ENCODE measurements at regions not wholly inside any gene's neighbourhood (a gene's known extent, or its start where the extent isn't known, plus 50 kb on each side); places are given as distances from the start of the nearest gene placed in this dataset.

DNA sequence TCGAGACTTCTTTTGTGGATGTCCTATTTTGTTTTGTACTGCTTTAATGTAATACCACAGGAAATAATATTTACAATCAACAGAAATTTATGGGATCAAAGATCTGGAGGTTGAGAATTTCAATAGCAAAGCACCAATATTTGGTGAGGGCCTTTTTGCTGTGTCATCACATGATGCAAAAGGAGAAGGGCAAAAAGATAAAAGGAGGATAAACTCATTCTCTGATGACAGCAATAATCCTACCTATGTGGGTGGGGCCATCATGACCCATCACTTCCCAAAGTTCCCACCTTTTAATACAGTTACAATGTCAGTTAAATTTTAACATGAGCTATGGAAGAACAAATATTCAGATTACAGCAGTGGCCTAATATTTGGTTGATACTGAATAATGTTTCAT is 832.9 kb downstream of the OTOL1 start:
- DNase-seq (ENCODE audit: low read depth, low spot score), result no peak
- in situ Hi-C loops (cut with HindIII; ENCODE audit: low sequenced_read_pairs), result no loop called here
- no peak overlapping the region for H3K4me3 ChIP-seq (ENCODE audit: low read depth, low read length)
- TF ChIP-seq, protein P1, sequence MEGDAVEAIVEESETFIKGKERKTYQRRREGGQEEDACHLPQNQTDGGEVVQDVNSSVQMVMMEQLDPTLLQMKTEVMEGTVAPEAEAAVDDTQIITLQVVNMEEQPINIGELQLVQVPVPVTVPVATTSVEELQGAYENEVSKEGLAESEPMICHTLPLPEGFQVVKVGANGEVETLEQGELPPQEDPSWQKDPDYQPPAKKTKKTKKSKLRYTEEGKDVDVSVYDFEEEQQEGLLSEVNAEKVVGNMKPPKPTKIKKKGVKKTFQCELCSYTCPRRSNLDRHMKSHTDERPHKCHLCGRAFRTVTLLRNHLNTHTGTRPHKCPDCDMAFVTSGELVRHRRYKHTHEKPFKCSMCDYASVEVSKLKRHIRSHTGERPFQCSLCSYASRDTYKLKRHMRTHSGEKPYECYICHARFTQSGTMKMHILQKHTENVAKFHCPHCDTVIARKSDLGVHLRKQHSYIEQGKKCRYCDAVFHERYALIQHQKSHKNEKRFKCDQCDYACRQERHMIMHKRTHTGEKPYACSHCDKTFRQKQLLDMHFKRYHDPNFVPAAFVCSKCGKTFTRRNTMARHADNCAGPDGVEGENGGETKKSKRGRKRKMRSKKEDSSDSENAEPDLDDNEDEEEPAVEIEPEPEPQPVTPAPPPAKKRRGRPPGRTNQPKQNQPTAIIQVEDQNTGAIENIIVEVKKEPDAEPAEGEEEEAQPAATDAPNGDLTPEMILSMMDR (IDR thresholded peaks at IDR 0.05; ENCODE audit: low read depth, low read length), result no peak

DNA sequence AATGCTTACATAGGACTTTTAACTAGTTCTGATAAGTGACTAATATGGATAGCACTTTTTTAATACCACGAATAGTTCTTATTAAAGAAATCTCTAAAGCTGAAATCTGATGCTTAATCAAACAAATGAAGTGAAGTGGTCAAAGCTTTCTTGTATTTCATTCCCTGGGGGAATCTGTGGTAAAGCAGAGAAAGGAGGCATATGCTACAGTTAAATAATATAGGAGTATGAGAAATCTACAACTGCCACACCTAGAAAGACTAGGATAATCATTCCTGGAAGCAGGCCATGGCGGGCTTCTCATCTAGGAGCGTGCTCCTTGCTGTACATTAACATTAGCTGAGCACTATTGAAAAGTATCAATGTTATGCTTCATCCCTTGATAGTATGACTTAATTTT is 835.7 kb downstream of the OTOL1 start:
- peak; percentile 11 for DNase-seq (ENCODE audit: low read depth, low spot score)
- in situ Hi-C loops (cut with HindIII; ENCODE audit: low sequenced_read_pairs), result no loop called here
- TF ChIP-seq, protein P1 (IDR thresholded peaks at IDR 0.05; ENCODE audit: low read depth, low read length), result no peak
- H3K4me3 ChIP-seq (ENCODE audit: low read depth, low read length), result no peak overlapping the region

DNA sequence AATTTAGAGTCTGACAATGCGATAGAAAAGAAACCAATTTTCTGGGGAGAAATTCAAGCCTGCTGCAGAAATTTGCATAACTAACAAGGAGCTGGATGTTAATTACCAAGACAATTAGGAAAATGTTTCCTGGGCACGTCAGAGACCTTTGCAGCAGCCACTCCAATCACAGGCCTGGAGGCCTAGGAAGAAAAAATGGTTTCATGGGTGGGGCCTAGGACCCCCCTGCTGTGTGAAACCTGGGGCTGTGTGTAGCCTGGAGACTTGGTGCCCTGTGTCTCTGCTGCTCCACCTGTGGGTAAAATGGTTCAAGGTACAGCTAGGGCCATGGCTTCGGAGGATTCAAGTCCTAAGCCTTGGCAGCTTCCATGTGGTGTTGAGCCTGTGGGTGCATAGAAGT is 837.9 kb downstream of the OTOL1 start:
- in situ Hi-C loops (cut with HindIII; ENCODE audit: low sequenced_read_pairs), result no loop called here
- no peak overlapping the region for H3K4me3 ChIP-seq (ENCODE audit: low read depth, low read length)
- DNase-seq (ENCODE audit: low read depth, low spot score), result no peak
- TF ChIP-seq, protein P1 (IDR thresholded peaks at IDR 0.05; ENCODE audit: low read depth, low read length), result no peak

DNA sequence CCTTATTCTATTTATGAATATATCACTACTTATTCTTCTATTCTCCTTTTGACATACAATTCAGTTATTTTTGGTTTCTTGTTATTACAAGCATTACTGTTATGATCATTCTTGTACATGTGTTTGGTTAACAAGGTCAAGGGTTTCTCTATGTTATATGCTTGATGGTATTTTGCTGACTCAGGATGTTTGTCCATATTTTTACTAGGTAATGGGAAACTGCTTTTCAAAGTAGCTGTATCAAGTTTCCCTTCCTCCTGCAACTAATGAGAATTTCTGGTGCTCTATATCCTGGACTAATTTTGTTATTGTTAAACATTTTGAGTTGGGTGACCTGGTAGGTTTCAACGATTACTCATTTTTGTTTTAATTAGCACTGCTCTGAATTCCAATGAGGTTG is 841.0 kb downstream of the OTOL1 start:
- in situ Hi-C loops (cut with HindIII; ENCODE audit: low sequenced_read_pairs), result no loop called here
- DNase-seq (ENCODE audit: low read depth, low spot score), result peak; percentile 47
- H3K4me3 ChIP-seq (ENCODE audit: low read depth, low read length), result no peak overlapping the region
- TF ChIP-seq, protein P1 (IDR thresholded peaks at IDR 0.05; ENCODE audit: low read depth, low read length), result no peak

DNA sequence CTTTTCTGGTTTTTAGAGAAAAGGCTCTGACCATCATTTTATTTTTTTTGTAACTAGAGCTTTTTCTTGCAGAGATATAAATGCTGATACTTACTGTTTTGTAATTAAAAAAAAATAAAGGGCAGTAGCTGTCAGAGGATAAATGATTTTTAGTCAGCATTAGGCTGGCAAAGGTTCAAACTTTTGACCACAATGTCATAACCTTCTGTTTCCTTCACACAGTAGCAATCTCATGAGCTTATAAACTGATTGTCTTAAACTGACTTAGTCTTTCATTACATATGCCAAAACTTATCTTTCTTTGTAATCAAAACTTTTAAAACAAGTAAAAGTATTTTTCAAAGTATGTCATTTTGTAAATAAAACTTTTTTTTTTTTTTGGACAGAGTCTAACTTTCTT is 841.9 kb downstream of the OTOL1 start:
- in situ Hi-C loops (cut with HindIII; ENCODE audit: low sequenced_read_pairs), result no loop called here
- peak; percentile 36 for DNase-seq (ENCODE audit: low read depth, low spot score)
- TF ChIP-seq, protein P1 (IDR thresholded peaks at IDR 0.05; ENCODE audit: low read depth, low read length), result no peak
- no peak overlapping the region for H3K4me3 ChIP-seq (ENCODE audit: low read depth, low read length)

DNA sequence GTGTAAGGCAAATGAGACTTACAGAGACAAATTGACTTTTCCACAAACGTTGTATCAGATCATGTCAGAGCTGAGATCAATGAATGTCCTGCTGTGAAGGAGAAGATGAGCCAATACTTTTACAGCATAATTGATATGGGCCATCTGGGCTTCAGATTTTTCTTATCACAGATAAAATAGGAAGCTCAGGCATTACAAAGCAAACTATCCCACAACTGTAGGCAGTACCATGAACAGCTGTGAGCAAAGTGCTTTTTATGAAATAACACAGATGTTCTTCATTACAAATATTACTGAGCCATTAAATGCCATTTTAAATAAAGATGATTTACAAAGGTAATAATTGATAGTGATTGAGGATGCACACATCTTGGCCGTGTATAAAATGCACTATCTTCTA is 852.3 kb downstream of the OTOL1 start:
- in situ Hi-C loops (cut with HindIII; ENCODE audit: low sequenced_read_pairs), result no loop called here
- H3K4me3 ChIP-seq (ENCODE audit: low read depth, low read length), result no peak overlapping the region
- no peak for DNase-seq (ENCODE audit: low read depth, low spot score)
- TF ChIP-seq, protein P1 (IDR thresholded peaks at IDR 0.05; ENCODE audit: low read depth, low read length), result no peak

DNA sequence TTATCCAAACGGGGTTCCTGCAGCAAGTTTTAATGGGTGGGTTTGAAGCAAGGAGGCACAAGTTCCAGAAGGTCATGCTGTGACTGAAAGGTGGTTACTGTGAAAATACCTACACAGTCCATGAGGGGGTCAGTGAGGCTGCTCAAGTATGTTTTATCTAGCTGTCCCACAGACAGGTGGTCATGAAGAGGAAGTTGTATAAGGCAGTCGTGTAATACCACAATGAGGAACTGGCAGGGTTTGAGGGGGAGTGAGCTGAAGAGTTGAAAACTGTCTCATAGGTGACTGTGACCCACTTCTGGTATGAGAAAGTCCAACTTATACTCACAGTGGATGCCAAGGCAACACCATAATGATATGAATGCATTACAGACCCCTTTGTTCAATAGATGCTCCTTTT is 856.8 kb downstream of the OTOL1 start:
- no peak for DNase-seq (ENCODE audit: low read depth, low spot score)
- TF ChIP-seq, protein P1 (IDR thresholded peaks at IDR 0.05; ENCODE audit: low read depth, low read length), result no peak
- in situ Hi-C loops (cut with HindIII; ENCODE audit: low sequenced_read_pairs), result no loop called here
- H3K4me3 ChIP-seq (ENCODE audit: low read depth, low read length), result no peak overlapping the region

Data from astrocyte of the spinal cord (primary cell).